Endothelial cell of umbilical vein (primary cell): ENCODE measurements at regions not wholly inside any gene's neighbourhood (a gene's known extent, or its start where the extent isn't known, plus 50 kb on each side); places are given as distances from the start of the nearest gene placed in this dataset.

Experiments
- BruUV-seq: library from RNA; stranded (reverse); fragments of 400-500 nt; replicated peaks from 2 replicates; lab custom pipeline; 2021; lab: Mats Ljungman, UMichigan
- CTCF ChIA-PET: fragments of 300-600, 350-600 bp; sonication (Branson Sonifier 250); formaldehyde crosslinking; loops from one replicate; lab custom pipeline; 2021; ENCODE audit warnings: antibody characterized with exemption, inconsistent platforms; lab: Charles Lee
- POLR2A ChIA-PET: fragments of 300-600, 350-600 bp; sonication (Branson Sonifier 250); formaldehyde crosslinking; loops from one replicate; lab custom pipeline; 2021; ENCODE audit warnings: antibody characterized with exemption, inconsistent platforms; lab: Charles Lee
- DNase-seq: peaks from one replicate; pipeline ENCODE4 v3.0.0-alpha.2; 2011; ENCODE audit warnings: low read depth, low spot score
- FAIRE-seq: peaks from 2 replicates; lab custom pipeline; 2011; peaks lifted over from hg19 to GRCh38; lab: Jason Lieb, UNC
- H2AFZ ChIP-seq: 2 replicates; pipeline ENCODE4 v1.6.0; 2012; ENCODE audit warnings: low read depth, low read length, control low read depth, inconsistent platforms
- H3K27ac ChIP-seq: 2 replicates; pipeline ENCODE4 v1.5.1; 2011; ENCODE audit warnings: low read depth, mild to moderate bottlenecking, control low read depth, low read length, moderate library complexity; ENCODE audit not compliant: insufficient read depth
- H3K27me3 ChIP-seq, 2 experiments: 2 replicates each; pipeline versions ENCODE4 v1.6.0 to v1.6.1; 2011; ENCODE audit warnings: low read length in 2 of 2, mixed read lengths in 1 of 2; ENCODE audit not compliant: control insufficient read depth in 2 of 2, insufficient read depth in 2 of 2
- H3K36me3 ChIP-seq, 2 experiments: 2 replicates in 1 of 2; 3 replicates in 1 of 2; pipeline ENCODE4 v1.5.1; 2011; ENCODE audit warnings: low read length in 2 of 2, mild to moderate bottlenecking in 1 of 2, moderate library complexity in 1 of 2; ENCODE audit not compliant: control insufficient read depth in 2 of 2, insufficient read depth in 2 of 2; ENCODE audit errors: extremely low read depth in 1 of 2
- H3K4me1 ChIP-seq: 3 replicates; pipeline ENCODE4 v1.5.1; 2011; ENCODE audit warnings: mild to moderate bottlenecking, low read length; ENCODE audit not compliant: control insufficient read depth, insufficient read depth; ENCODE audit errors: extremely low read depth
- H3K4me2 ChIP-seq: 2 replicates; pipeline ENCODE4 v1.6.1; 2011; ENCODE audit warnings: low read length, control low read depth, mixed read lengths; ENCODE audit not compliant: insufficient read depth
- H3K4me3 ChIP-seq, 3 experiments: fragments of 200-600 bp in 1 of 3; sonication (generic), shearing (Covaris generic) in 1 of 3; replicated peaks in 1 of 3; 2 replicates each; pipeline ENCODE4 v1.5.1; 2011 to 2016; ENCODE audit warnings: control low read depth in 3 of 3, low read length in 3 of 3, mild to moderate bottlenecking in 2 of 3, inconsistent platforms in 1 of 3, low read depth in 1 of 3, moderate library complexity in 1 of 3; ENCODE audit not compliant: insufficient read depth in 1 of 3
- H3K79me2 ChIP-seq: 2 replicates; pipeline ENCODE4 v1.6.0; 2012; ENCODE audit warnings: low read length, inconsistent platforms; ENCODE audit not compliant: control insufficient read depth, insufficient read depth
- H3K9ac ChIP-seq: replicated peaks from 2 replicates; pipeline ENCODE3; 2011; ENCODE audit warnings: low read length, control low read depth; ENCODE audit not compliant: insufficient read depth; ENCODE audit errors: extremely low read depth
- H3K9me1 ChIP-seq: replicated peaks from 3 replicates; pipeline ENCODE4 v1.6.0; 2011; ENCODE audit warnings: mild to moderate bottlenecking, low read length; ENCODE audit not compliant: control insufficient read depth, insufficient read depth; ENCODE audit errors: extremely low read depth
- H3K9me3 ChIP-seq: replicated peaks from 2 replicates; pipeline ENCODE4 v1.5.1; 2012; ENCODE audit warnings: low read length, inconsistent platforms; ENCODE audit not compliant: control insufficient read depth, insufficient read depth
- H4K20me1 ChIP-seq: replicated peaks from 2 replicates; pipeline ENCODE3; 2011; ENCODE audit warnings: mild to moderate bottlenecking, low read length; ENCODE audit not compliant: control insufficient read depth, insufficient read depth; ENCODE audit errors: extremely low read depth
- CTCF ChIP-seq, 2 donors: IDR thresholded peaks; 1 replicate in 1 of 2; 2 replicates in 1 of 2; pipeline ENCODE4 v1.5.1; 2011; ENCODE audit warnings: low read length in 2 of 2, mild to moderate bottlenecking in 2 of 2, moderate library complexity in 2 of 2, control low read depth in 1 of 2, inconsistent platforms in 1 of 2, low read depth in 1 of 2; ENCODE audit not compliant: insufficient read depth in 1 of 2; ENCODE audit errors: extremely low read depth in 1 of 2
- EZH2 ChIP-seq: IDR thresholded peaks from 2 replicates; pipeline ENCODE4 v1.6.1; 2012; ENCODE audit warnings: borderline replicate concordance, low read depth, mild to moderate bottlenecking, moderate library complexity, low read length, inconsistent platforms; ENCODE audit not compliant: severe bottlenecking
- FOS ChIP-seq: IDR thresholded peaks from 2 replicates; pipeline ENCODE4 v1.6.1; 2011; ENCODE audit warnings: mild to moderate bottlenecking, low read length, moderate library complexity, borderline replicate concordance; ENCODE audit not compliant: insufficient read depth
- GATA2 ChIP-seq: IDR thresholded peaks from 2 replicates; pipeline ENCODE4 v1.7.0; 2011; ENCODE audit warnings: low read depth, mild to moderate bottlenecking, moderate library complexity, mixed read lengths, low read length; ENCODE audit not compliant: insufficient read length, insufficient read depth
- JUN ChIP-seq: IDR thresholded peaks from 2 replicates; pipeline ENCODE4 v1.6.1; 2011; ENCODE audit warnings: borderline replicate concordance, low read depth; ENCODE audit not compliant: insufficient read length, insufficient read depth
- MAX ChIP-seq: IDR thresholded peaks from 2 replicates; pipeline ENCODE4 v1.6.1; 2011; ENCODE audit not compliant: insufficient read depth, insufficient read length
- MYC ChIP-seq: IDR thresholded peaks from one replicate; pipeline ENCODE4 v1.6.1; 2011; ENCODE audit warnings: mild to moderate bottlenecking, low read depth, low read length
- POLR2A ChIP-seq: IDR thresholded peaks from 2 replicates; pipeline ENCODE4 v1.6.1; 2012; ENCODE audit warnings: low read depth, mild to moderate bottlenecking, control low read depth, low read length
- POLR2AphosphoS5 ChIP-seq: IDR thresholded peaks from 2 replicates; pipeline ENCODE4 v1.6.1; 2012; ENCODE audit warnings: low read depth, mild to moderate bottlenecking, control low read depth, low read length, moderate library complexity; ENCODE audit not compliant: insufficient read depth
- dilution Hi-C: fragments of 300-500 bp; cut with MboI; formaldehyde crosslinking; loops from one replicate; pipeline ENCODE4 v1.15.0; 2019; ENCODE audit warnings: low sequenced_read_pairs; ENCODE audit not compliant: extremely low pct_ligation_motif_present
- intact Hi-C: fragments of 100-400 bp; cut with micrococcal nuclease; formaldehyde crosslinking; loops from one replicate; pipeline ENCODE4 v1.10.0; 2022

- H2AFZ ChIP-seq = no peak overlapping the region
- intact Hi-C loops (no loop called here), dilution Hi-C loops (no loop called here)
- H3K79me2 ChIP-seq = no peaks in the 10 kb centered on the region
- H3K27ac ChIP-seq = no peak overlapping the region
- ChIA-PET POLR2A (no interaction called here), CTCF (no interaction called here)
- no peaks in the 10 kb centered on the region for H3K4me1 ChIP-seq
- no peak overlapping the region for H3K4me2 ChIP-seq
- no peak overlapping the region for H3K4me3 ChIP-seq
- H4K20me1 ChIP-seq = no peaks in the 10 kb centered on the region
- no peaks in the 10 kb centered on the region for H3K9me1 ChIP-seq
- no peak overlapping the region for H3K9ac ChIP-seq
- BruUV-seq = no TSS peak
- H3K36me3 ChIP-seq = no peaks in the 10 kb centered on the region
- H3K9me3 ChIP-seq = no peaks in the 10 kb centered on the region
- DNase-seq (no peak), FAIRE-seq (no peak)
- no peaks in the 10 kb centered on the region for H3K27me3 ChIP-seq
- TF ChIP-seq POLR2AphosphoS5 (no peak), GATA2 (no peak), FOS (no peak), MYC (no peak), EZH2 (no peak), MAX (no peak), JUN (no peak), CTCF (IDR thresholded peaks at IDR 0.05; ENCODE audit: extremely low read depth in 1 of 2, insufficient read depth in 1 of 2, low read depth in 1 of 2, low read length in 2 of 2) (no peak), POLR2A (no peak)
These were observed 119.7 kb downstream of the AASDH start for GRCh38 chr4:56267558-56267957.
